GM21367 (cell line): ENCODE measurements at regions not wholly inside any gene's neighbourhood (a gene's known extent, or its start where the extent isn't known, plus 50 kb on each side); places are given as distances from the start of the nearest gene placed in this dataset.
"Not testable (repeated sequence)": the region's sequence is repeated elsewhere in the genome, so short reads cannot be mapped to it uniquely, and the experiment has no call there.

Experiments
- ATAC-seq: cut with Tn5 transposase; IDR thresholded peaks from one replicate; pipeline ENCODE4 v1.9.1; 2021; ENCODE audit not compliant: unreplicated experiment

- not testable (repeated sequence) for ATAC-seq
Measured at GRCh38 chr2:111439237-111439636, 318.5 kb downstream of the BCL2L11 start.

GRCh38 chr2:111441614-111442013 is 320.9 kb downstream of the BCL2L11 start:
- not testable (repeated sequence) for ATAC-seq

- ATAC-seq, result not testable (repeated sequence)
Measured at GRCh38 chr2:111442767-111443454, 322.2 kb downstream of the BCL2L11 start.

GRCh38 chr2:111444516-111444915 is 323.8 kb downstream of the BCL2L11 start:
- not testable (repeated sequence) for ATAC-seq

- ATAC-seq, result not testable (repeated sequence)
Measured at GRCh38 chr2:111445191-111445929, 324.6 kb downstream of the BCL2L11 start.

- ATAC-seq, result not testable (repeated sequence)
Measured at GRCh38 chr2:111445941-111446340, 325.2 kb downstream of the BCL2L11 start.

- ATAC-seq, result not testable (repeated sequence)
Measured at GRCh38 chr2:111447482-111447881, 326.8 kb downstream of the BCL2L11 start.

GRCh38 chr2:111448796-111449195 is 328.1 kb downstream of the BCL2L11 start:
- not testable (repeated sequence) for ATAC-seq

- not testable (repeated sequence) for ATAC-seq
Measured at GRCh38 chr2:111450526-111450925, 329.8 kb downstream of the BCL2L11 start.

- ATAC-seq, result peak; percentile 13
Measured at GRCh38 chr2:111451692-111452199, 331.0 kb downstream of the BCL2L11 start.

GRCh38 chr2:111452208-111452607 is 331.5 kb downstream of the BCL2L11 start:
- ATAC-seq, result peak; percentile 51

- not testable (repeated sequence) for ATAC-seq
Measured at GRCh38 chr2:111453308-111453707, 332.6 kb downstream of the BCL2L11 start.

- ATAC-seq, result not testable (repeated sequence)
Measured at GRCh38 chr2:111453816-111454215, 333.1 kb downstream of the BCL2L11 start.

GRCh38 chr2:111454404-111454803 is 333.7 kb downstream of the BCL2L11 start:
- ATAC-seq, result peak; percentile 65

- ATAC-seq, result not testable (repeated sequence)
Measured at GRCh38 chr2:111455016-111456015, 334.6 kb downstream of the BCL2L11 start.

GRCh38 chr2:111457191-111457590 is 336.5 kb downstream of the BCL2L11 start:
- not testable (repeated sequence) for ATAC-seq

GRCh38 chr2:111460901-111461300 is 340.2 kb downstream of the BCL2L11 start:
- not testable (repeated sequence) for ATAC-seq

- not testable (repeated sequence) for ATAC-seq
Measured at GRCh38 chr2:111461831-111462230, 341.1 kb downstream of the BCL2L11 start.

GRCh38 chr2:111462572-111462971 is 341.9 kb downstream of the BCL2L11 start:
- not testable (repeated sequence) for ATAC-seq

- not testable (repeated sequence) for ATAC-seq
Measured at GRCh38 chr2:111463238-111463848, 342.6 kb downstream of the BCL2L11 start.
